ENCODE measurements at regions not wholly inside any gene's neighbourhood (a gene's known extent, or its start where the extent isn't known, plus 50 kb on each side); places are given as distances from the start of the nearest gene placed in this dataset.

DNA sequence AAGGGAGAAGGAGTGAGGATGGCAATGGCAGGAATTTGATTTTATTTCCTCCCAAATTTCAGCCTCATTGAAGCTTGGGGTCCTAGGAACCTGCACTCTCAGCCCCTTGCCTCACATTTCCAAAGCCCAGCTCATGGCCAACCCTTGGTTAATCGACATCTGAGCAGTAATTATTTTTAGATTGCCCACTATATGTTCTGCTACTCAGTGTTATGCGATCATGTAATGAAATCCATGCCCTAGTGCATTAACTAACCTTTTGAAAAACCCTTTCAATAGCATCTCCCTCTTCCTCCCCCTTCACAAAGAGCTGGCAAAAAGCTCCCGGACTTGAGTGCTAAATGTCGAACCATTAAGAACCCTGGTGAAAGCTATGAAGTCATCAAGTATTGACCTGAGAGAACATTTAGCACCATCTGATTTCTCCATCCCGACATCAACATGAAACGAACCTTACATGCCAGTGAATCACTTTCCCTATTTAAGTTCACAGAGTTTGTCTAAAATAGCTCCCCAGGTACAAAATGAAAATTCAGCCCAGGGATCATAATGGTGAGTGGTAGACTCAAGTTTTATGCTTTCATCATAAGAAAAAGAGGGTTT lies 59.2 kb upstream of the RPS6KA3 start:
- DNase-seq (ENCODE audit: low read depth in 2 of 2) = no peak

GRCh38 chrX:20322887-20323286 lies 56.2 kb upstream of the RPS6KA3 start:
- DNase-seq (ENCODE audit: low read depth in 2 of 2) = no peak

DNA sequence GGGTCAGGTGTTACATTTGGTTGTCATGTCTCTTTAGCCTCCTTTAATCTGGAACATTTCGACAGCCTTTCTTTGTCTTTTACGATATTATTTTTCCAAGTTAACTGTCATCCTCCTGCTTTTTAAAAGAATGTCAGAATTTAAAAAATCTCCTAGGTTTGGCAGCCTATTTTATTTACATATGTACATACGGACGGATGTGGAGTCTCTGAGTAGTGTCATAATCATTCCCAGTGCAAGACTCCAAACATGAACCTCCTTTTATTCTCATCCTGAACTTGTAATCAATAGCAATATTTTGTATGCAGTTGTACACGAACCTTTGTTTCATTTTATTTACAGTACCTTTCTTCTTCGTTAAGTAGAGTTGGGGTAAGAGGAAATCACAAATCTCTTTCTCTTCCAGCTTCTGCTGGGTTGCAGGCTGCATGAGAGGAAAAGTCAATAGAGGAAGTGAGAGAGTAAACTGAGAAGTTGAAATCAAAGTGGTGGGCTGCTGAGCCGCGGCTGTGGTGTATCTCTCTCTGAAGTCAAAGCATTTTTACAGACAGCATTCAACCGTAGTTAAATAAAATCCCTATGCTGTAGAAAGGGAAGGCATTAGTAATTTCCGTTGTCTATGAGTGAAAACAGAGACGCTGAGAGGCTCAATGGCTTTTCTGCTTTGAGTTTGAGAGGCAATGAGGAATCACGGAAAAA lies 53.9 kb upstream of the RPS6KA3 start:
- no peak for DNase-seq (ENCODE audit: low read depth in 2 of 2)

- no peak for DNase-seq (ENCODE audit: low read depth in 2 of 2)
These were observed 52.3 kb upstream of the RPS6KA3 start for GRCh38 chrX:20319054-20319453.

- no peak for DNase-seq (ENCODE audit: low read depth in 2 of 2)
These were observed 51.2 kb upstream of the RPS6KA3 start for GRCh38 chrX:20317873-20318272.

Data from activated CD8-positive, alpha-beta memory T cell treated with anti-CD3 and anti-CD28 coated beads for 4 hours (primary cell).